GM19395 (cell line): ENCODE measurements at regions not wholly inside any gene's neighbourhood (a gene's known extent, or its start where the extent isn't known, plus 50 kb on each side); places are given as distances from the start of the nearest gene placed in this dataset.
"Not testable (repeated sequence)": the region's sequence is repeated elsewhere in the genome, so short reads cannot be mapped to it uniquely, and the experiment has no call there.

ENCODE experiments used
- ATAC-seq: cut with Tn5 transposase; IDR thresholded peaks from one replicate; pipeline ENCODE4 v1.9.1; 2021; ENCODE audit warnings: mild to moderate bottlenecking, moderate library complexity; ENCODE audit not compliant: unreplicated experiment

DNA sequence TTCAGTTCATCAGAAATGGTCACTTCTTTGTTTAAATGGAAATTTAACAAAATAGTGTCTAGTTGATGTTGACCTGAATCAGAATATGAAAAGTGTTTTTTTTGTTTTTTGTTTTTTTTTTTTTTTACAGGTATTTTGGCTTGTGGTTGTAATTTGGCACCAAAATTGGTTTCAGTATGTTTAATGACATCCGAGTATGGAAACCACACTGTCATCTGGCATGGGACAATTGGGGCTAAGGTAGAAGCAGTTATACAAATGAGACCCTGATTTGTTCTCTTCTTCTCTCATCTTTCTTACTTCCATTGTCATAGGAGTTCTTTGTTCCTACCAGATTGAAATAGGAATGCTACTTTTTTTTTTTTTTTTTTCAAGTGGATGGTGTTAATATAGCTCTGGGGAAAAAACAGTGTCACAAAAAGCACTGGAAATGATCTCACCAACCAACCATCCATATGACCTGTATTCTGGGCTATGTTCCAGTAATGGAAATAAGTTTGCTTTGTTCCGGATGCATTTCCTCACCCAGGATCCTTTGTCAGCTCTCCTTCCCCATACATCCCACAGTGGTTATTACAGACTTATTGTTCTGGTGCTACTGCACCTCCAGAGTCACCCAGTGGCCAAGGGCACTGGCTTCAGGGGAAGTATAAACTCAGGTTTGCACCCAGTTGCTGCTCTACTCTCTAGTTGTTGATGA lies 95.8 kb downstream of the ATXN3L start:
- ATAC-seq = no peak

DNA sequence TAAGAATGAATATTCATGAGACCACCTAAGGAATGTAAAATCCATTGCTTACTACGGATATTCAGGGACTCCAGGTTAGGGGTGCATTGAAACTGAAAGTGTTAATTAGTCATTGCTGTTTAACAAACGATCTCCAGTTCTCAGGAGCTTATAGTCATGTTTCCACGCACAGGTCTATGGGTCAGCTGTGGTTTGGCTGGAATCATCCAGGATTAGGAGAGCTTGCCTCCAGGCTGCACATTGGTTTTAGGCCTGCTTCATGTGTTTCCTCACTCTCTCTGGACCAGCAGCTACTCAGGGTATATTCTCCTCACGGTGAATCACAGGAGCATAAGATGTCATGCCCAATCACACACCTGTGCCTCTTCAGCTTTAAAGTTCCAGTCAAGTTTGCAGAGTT lies 98.9 kb downstream of the ATXN3L start:
- ATAC-seq = no peak

DNA sequence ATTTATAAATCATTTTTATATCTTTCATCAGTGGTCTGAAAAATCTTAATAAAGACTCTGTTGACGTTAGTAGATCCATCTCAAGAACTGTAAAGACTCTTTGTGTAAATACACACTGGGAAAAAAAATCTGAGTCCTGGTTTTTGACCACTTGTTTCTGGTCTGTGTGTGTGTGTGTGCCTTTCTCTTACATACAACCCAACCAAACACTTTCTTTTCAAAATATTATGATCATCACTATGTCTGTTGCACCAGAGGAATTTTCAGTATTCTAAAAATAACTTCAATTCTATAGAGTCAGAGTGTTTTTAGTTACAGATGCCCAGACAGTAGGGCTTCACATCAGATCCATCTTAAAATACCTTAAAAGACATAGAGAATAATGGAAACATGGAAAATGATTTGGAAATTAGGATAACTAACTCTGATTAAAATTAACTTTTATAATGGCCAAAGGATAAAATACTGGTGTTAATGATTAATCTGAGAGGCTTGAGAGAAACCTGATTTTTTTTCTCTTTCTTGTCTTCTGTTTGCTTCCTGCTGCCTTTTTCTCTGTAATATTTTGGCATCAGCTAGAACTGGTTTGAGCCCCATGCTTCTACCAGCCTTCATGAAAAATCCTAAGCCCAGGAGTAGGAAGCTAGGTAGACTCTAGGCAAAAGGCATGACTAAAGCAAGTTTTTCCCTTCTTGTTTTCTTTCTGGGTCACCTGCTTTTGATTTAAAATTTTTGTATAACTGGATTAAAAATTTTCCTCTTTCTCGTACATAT lies 99.7 kb downstream of the ATXN3L start:
- no peak for ATAC-seq

DNA sequence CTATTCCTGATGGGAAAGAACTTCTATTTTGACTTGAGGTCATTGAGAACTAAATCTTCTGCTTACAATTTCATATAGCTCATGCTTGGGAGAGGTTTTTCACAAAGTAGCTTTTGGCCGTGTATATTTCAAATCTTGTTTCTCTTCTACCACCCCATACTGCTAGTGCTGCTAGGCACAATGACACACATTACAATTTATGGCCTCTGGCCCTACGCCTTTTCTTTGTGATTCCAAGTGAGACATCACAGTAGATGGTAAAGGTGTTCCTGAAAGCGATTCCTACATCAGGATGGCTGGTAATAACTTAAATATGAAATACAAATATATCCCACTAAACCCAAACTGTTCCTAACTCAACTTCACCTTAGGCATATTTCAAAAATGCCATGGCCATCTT lies 101.1 kb downstream of the ATXN3L start:
- no peak for ATAC-seq

DNA sequence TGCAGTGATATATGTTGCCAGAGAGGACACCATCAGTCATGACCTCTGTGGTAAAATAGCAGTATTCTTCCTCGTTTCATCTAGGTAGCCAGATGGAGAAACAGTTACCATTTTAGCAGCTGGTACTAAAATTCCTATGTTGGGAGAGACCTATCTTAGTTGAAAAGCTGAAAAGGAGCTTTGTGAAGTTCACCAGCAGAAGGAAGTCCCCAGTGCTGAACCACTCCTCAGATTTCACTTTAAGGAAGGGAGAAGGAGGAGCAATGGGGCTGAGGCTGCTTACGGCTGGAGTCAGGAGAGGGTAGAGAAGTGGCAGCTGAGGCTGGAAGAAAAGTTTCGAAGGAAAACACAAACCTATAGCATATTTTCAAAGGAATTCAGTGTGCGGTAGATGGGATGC lies 103.7 kb downstream of the ATXN3L start:
- no peak for ATAC-seq

DNA sequence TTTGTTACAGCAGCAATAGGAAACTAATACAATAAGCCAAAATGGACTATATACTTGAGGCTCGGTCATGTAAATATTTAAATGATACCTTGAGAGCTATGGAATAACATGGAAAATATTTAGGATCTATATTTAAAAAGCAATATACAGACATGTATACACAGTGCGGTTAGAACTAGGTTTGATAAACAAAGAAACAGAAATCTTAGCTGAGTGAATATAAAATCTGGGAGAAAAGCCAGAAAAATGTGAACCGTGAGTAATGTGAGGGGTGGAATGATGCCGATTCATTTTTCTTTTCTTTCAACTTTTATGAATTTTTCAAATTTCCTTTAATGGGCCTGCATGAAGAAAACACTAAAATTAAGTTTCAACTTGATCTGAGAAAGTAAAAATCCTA lies 104.1 kb downstream of the ATXN3L start:
- no peak for ATAC-seq

DNA sequence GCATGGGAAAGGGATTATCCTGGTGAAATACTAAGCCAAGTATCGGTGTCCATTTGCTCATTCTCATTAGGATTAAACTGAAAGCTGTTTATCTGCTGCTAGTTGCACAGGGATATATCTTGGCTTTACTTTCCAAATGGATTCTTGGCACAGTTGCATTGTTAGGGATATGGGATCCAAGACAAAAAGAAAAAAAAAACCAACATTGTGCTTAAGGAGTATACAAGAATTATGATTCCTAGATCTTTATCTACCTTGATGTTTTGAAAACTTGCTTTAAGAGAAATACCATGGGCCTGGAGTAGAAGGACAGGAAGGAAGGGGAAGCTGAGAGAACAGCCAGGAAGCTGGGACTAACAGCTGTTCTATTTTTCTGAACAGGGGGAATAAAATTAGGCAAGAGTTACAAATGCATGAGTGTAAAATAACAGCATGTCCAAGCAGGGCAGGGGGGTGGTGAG lies 107.6 kb downstream of the ATXN3L start:
- ATAC-seq = no peak

DNA sequence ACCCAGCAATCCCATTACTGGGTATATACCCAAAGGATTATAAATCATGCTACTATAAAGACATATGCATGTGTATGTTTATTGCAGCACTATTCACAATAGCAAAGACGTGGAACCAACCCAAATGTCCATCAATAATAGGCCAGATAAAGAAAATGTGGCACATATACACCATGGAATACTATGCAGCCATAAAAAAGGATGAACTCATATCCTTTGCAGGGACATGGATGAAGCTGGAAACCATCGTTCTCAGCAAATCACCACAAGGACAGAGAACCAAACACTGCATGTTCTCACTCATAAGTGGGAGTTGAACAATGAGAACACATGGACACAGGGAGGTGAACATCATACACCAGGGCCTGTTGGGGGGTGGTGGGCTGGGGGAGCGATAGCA lies 109.7 kb downstream of the ATXN3L start:
- not testable (repeated sequence) for ATAC-seq

DNA sequence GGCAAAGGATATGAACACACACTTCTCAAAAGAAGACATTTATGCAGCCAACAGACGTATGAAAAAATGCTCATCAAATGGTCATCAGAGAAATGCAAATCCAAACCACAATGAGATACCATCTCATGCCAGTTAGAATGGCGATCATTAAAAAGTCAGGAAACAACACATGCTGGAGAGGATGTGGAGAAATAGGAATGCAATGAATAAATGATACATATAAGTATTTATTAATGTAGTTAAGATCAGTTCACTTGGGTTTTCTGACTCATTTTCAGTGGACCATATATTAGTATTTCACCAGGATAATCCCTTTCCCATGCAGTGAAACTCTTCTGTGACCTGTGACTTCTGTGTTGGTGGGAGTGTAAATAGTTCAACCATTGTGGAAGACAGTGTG lies 110.1 kb downstream of the ATXN3L start:
- ATAC-seq = not testable (repeated sequence)

DNA sequence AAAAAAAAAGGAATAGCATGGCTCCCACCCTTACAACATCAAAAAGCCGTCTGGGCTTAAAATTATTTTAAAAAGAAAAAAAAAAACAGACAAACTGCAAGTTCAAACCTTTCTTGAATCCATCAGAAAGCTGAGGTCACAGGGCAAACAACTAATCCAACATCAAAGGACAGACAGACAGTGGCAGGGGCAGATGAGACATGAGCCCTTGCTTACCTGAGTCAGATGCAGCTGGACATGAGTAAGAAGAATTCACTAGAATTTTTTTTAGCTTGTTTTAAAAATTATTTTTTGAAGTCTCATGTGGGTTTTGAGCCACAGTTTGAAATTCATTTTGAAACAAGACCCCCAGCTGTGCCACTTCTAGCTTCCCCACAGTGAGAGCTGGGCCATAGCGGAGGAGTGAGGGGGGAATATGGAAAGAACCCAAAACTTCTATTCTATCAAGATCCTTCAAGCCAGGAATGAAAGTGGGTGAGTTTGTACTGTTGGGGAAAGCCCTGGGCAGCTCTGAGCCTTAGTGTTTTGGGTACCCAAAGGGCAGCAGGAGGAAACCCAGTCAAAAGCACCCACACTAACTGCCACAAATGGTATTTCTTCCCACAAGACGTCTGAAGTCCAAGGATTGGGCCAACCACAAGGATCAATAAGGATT lies 111.4 kb downstream of the ATXN3L start:
- ATAC-seq = no peak

DNA sequence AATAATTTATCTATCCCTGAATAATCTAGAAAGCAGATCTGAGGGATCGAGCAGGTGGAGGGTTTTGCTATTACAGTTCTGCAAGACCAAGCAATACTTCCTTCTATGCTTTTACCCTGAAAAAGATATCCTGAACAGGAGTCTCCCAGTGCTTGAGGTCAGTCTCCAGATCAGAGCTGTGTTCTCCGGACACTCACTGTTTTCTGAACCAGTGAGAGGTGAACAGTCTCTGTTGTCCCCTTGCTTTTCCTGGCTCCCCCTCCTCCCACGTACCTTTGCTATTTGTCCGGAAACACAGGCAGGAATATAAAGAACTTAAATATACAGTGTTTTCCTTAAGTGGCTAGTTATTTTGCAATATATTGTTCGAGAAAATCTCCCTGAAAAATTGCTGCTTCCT lies 116.6 kb downstream of the ATXN3L start:
- ATAC-seq = no peak

DNA sequence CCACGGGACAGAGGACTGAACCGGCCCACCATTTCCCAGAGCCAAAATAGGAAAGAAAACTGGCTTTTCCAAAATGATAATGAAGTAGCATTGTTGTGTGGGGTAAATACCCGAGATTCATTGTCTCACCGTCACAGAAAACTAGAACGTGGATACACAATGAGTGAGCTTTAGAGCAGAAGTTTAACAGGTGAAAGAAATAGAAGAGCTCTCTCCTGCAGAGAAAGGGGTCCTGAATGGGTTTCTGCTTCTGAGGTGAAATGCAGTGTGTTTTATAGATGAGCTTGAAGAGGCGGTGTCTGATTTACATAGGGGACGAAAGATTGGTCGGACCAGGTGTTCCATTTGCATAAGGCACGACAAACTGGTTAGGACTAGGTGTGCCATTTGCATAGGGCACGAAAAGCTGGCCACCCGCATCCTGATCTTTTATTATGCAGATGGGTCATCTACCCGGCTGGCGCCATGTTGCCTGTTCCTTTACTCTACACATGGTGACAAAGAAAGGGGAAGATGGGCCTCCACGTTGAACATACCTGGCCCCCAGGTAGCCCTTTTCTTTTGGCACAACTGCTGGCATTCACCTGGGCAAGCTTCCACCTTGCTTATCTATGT lies 118.1 kb downstream of the ATXN3L start:
- no peak for ATAC-seq

DNA sequence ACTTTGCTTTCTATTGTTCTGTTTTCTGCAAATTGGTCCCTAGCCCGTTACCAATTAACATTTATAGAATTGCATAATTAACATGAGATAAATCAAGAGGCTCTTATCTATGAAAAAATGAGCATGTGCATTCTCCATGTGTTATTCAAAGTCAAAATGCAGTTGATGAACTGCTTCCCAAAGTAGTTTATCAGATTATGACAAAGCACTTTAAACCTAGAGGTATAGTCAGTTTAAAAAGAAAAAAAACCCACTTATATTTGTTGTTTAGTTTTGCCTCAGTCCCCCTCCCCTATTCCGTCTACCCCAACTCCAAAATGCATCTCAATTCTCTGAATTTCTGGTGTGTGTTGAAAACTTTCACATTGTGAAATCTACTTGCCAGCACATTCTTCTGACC lies 119.5 kb downstream of the ATXN3L start:
- no peak for ATAC-seq

DNA sequence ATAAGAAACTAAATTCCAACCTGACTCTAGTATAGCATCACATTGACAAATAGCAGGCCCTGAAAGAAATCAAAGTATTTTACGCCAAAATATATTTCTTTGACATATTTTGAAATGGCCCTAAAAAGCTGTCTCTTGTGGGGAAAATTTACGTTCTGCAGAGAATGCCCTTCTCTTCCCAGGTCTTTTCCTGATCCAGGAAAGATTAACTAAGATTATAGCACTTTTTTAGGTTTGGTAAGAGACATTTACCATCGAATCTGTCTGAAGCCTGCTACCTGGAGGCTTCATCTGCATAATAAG lies 121.1 kb downstream of the ATXN3L start:
- no peak for ATAC-seq

DNA sequence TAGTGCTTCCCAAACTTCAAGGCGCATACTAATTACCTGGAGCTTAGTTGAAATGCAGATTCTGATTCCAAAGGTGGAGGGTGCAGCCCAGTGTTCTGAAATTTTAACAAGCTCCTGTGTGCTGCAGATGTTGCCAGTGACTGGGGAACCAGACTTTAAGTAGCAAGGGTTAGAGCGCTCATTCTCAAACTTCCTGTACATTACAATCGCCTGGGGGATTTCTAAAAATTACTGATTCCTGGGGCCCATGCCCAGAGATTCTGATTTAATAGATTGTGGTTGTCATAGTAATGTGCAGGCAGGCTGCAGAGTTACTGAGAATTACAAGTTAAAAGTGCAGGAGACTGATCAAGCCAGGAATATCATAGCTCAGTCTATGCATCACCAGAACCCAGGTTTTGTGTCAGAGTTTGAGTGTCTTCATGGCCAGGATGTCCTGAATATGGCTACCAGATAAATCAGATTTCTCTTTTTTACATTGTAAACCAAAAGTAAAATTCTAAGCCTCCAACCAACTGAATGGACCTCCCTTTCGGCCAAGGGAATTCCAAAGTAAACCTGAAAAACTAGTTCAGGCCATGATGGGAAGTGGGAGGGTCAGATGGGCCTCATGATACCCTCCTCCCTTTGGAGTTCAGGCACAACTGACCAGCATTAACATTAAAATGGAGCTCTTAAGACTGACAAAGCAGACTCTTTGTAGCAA lies 121.6 kb downstream of the ATXN3L start:
- no peak for ATAC-seq

DNA sequence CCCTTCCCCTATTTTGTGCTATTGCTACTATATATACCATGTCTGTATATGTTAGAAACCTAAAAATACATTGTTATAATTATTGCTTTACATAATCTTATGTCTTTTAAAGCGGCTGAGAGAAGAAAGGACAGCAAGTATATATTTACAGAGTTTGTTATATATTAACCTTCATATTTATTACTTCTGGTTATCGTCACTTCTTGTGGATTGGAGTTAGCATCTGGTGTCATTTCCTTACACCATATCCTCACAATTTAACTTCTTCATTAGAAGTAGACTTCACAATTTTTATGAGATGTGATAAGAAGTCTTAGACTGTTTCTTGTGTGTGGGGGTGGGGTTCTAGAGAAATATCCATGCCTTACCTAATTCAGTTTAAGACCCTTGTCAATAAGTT lies 123.1 kb downstream of the ATXN3L start:
- ATAC-seq = no peak

DNA sequence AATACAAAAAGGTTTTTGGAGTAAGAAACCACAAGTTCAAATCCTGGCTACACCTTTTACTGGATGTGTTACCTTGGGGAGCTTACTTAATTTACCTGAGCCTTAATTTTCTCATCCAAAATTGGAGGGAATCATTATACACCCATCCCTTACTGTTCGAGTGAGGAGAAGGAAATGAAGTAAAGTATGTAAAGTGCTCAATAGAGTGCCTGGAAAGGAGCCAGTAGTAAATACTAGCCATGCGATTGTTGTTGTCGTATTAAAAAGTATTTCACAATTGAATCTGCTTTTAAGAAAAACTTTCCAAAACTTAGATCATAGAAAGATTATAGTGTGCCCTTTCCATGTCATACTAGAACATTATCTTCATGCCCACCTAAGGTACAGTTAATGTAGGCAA lies 124.5 kb downstream of the ATXN3L start:
- ATAC-seq = no peak

DNA sequence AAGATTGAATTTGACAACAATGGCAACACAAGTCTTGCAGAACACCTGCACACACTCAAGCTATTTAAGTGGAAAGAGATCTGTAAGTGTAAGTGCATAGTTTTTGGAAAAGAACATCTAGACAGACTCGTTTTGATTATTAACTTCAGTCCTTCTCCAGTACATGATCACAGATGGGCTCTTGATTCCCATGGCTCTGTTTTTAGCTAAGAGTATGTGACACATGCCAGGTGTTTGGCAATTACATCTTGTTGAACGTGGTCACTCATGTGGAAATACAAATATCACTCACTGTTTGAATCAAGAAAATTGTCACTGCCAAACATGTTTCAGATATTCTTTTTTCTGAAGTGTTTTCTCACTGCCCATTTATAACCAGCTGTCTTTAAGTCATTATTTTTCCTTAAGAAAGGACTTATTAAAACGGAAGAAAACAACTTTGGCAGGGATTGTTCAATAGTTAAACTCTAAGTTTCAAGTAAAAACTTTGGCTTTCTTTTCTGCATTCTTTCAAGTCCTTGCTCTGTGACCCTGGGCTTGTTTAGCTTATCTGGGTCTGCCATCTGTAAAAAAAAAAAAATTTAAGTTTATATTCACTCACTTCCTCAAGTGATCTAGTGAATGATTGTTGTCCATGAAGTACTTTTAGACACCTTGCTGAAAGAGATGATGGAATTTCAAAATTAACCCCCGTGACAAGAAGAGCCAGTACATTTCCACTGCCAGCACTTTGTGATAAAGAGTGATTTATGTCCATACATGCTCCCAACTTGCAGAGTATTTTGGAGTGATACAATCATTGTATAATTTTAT lies 125.4 kb downstream of the ATXN3L start:
- no peak for ATAC-seq

DNA sequence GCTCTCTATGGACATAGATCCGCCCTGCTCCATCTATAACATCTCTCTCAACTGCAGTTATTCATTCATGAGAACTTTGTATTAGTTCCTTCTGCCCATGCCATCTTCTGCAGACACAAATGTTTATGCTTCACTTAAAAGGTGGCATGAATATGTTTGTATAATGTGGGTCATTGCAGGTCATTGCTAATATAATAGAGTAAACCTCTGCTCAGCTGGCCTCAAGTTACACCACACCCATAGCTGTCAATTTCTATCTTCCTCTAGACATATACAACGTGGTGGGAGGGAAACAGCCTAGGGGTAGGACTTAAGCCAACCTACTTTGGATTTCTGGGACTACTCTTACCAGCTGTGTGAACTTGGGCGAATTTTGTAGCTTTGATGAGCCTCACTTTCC lies 129.8 kb downstream of the ATXN3L start:
- ATAC-seq = no peak

DNA sequence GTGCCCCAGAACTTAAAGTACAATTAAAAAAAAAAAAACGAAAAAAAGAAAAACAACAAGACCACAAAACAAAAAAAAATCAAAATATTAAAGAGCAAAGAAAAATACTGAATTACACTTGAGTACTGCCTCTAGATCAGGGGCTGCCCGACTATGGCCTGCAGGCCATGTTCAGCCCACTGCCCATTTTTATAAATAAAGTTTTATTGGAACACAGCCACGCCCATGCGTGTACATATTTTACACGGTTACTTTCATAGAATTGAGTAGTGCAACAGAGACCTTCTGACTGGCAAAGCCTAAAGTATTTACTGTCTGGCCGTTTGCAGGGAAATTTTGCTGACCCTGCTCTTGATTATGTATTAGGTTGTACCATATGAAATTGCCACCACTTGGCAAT lies 130.5 kb downstream of the ATXN3L start:
- no peak for ATAC-seq
